NCI-H748 (cell line): ENCODE measurements at regions not wholly inside any gene's neighbourhood (a gene's known extent, or its start where the extent isn't known, plus 50 kb on each side); places are given as distances from the start of the nearest gene placed in this dataset.

Experiments used
- DNase-seq: peaks from one replicate; lab custom pipeline; 2025; ENCODE audit not compliant: unreplicated experiment; lab: John Stamatoyannopoulos, UW

DNA sequence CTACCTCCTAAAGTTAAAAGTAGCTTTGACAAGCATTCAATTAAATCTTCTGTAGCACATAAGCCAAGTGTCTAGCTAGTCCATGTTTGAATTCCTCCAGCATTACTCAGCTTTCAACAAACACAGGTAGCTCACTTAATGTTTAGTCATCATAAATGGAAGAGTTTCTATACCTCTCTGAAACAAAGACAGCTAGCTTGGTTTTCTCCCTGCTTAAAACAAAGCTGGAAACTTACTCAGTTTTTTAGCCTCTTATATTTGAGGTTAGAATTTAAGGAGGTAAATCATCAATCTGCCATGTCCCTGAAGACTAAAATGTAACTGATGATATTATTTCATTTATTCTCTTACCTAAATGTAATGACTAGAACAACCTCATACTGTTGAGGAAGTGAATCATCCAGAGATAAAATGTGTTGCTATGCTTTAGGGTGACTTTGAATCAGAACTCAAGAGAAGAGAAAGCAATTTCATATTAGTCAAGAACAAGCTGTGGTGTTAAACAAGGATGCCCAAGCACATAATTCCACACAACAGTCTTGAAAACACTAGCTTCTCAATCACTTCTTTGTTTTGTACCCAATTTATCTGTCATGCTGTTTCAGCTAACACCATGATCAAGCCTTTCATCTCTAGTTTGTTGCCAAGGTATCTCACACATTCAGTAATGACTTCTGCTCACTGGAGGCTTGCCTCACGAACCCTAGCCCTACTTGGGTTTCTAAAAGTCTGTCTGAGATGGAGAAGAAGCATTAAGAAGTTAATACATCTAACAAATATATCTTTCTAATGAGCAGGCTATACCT is 251.9 kb downstream of the EPM2A start:
- DNase-seq: no peak

DNA sequence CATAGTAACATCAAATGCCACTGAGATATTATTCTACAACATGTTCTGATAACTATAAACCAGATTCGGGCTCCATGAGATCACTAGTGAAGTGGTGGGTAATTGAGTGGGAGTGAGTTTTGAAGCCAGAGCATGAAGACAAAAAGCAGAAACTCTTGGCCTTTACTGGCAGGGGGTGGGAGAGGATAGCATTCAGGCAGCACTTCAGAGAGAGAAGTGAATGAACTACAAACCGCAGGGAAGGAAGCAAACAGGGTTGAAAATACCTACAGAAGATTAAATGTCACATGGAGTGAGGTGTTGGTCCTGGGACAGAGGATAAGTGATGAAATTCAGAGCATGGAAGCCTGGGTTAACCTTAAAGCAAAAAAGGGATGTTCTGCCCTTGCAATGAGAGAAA is 250.0 kb downstream of the EPM2A start:
- no peak for DNase-seq

DNA sequence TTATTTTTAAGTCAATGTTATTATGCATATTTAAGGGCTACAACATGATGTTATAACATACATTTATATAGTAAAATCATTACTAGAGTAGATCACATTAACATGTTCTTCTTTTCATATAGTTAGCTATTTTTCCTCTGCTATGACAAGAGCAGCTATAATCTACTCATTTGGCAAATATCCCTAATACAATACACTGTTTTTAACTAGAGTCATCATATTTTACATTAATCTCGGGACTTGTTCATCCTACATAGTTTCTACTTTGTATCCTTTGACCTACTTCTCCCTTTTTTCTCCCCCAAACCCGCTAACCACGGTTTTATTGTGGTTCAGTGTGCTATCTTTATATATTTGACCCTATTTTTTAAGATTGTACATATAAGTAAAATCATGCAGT is 249.0 kb downstream of the EPM2A start:
- DNase-seq: no peak

DNA sequence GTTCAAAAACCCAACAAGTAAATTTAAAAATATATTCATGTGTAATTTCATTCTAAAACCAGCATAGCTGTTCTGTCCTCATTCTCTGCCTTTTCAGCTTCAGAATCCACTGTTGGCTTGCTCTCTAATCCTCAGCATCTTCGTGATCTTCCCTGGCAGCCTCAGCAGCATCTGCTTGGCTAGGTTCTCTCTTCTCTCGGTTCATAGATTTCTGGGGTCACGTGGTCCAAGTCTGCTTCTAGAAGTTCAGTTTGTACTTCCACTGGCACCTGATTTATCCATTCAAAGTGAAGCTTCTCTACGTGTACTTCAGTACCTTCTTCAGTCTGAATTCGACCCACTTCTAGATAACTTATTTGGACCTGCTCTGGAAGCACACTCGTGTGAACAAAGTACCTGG is 245.7 kb downstream of the EPM2A start:
- no peak for DNase-seq

DNA sequence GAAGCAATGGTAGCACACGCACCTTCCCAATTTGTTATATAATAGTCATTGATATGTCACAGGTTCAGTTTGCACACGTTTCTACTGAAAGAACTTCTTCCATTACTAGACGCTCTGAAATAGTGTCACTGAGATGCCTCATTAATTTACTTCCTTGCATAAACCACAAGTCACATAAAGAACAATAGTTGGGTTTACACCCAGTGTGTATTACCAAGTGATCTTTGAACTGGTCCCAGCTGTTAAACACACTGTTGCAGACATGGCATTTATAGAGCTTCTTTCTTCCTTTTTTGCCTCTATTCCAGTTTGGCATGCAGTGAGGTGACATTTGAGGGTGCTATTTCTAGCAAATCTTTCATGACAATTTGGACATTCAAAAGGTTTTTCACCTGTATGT is 245.3 kb downstream of the EPM2A start:
- DNase-seq: no peak

DNA sequence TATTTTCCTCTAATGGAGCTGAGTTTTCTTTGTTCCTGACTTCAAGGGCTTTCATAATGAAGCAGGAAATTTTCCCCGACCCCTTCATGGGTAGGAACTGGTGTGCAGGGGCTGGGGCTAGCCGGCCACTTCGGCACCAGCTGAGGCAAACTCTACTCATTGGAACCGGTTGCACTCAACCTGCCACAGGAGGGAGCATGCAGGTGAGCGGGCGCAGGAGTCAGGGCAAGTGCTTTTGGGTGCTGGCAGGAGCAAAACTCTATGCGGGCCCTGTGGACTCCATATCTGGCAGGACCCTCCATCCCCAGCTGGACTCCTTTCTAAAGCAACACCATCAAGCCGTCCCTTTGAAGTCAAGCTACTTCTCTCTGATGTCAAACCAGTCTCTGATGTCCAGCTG is 244.2 kb downstream of the EPM2A start:
- DNase-seq: no peak

DNA sequence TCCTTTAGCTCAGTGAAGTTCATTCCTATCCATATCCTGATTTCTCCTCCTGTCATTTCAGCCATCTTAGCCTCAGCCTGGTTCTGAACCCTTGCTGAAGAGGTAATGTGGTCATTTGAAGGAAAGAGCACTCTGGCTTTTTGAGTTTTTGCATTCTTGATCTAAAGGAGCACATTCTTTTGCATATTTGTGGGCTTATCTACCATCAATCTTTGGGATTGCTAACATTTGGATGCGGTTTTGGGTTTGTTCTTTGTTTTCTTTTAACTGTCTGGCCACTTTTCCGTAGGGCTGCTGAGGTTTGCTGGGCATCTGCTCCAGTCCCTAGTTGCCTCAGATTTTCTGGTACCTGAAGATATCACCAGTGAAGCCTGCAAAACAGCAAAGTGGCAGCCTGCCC is 238.3 kb downstream of the EPM2A start:
- no peak for DNase-seq

DNA sequence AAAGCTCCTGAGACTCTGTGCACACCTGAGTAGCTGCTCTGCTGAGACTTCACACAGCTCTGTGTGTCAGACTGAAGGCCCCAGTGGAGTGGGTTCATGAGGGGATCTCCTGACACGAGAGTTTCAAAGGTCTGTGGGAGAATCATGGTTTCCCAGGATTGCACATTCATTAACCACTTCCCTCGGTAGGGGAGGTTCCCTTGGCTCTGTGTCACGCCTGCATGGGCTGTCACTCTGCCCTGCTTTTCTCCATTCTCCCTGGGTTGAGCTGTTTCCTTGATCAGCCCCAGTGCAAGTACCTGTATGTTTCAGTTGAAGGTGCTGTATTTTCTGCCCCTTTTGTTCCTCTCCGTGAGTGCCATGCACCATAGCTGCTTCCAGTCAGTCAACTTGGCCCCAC is 236.9 kb downstream of the EPM2A start:
- no peak for DNase-seq

DNA sequence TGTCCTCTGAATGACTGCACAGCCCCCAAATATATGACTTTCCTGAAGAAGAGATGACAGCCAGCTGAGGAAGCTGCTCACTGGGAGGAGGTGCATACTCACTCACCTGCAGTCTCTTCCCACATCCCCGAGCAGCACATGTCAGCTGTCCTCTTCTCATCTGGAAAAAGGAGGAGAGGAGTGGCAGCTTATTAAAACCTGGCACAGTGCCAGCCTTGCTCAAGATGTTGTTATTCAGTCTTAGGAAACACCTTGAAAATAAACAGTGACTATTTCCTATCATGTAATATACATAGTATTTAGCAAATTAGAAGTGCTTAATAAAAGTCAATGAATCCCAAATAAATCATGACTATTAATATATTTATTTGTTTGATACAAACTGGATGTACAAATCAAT is 232.9 kb downstream of the EPM2A start:
- DNase-seq: peak; percentile 70

DNA sequence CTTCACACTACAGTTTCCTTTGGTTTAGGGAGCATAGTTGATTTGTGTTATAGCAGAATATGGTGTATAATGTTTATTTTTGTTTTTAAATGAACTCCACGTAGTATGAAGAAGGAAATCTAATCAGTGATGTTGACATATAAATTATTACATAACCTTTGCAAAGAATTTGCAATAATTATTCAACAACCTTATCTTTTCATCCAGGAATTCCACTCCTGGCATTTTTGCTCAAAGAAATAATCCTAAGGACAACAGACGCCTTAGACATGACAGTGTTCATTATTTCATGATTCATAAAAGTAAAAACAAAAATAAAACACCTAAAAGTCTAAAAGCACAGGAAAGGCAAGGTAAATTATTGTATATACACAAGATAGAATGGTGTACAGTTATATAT is 229.2 kb downstream of the EPM2A start:
- no peak for DNase-seq

DNA sequence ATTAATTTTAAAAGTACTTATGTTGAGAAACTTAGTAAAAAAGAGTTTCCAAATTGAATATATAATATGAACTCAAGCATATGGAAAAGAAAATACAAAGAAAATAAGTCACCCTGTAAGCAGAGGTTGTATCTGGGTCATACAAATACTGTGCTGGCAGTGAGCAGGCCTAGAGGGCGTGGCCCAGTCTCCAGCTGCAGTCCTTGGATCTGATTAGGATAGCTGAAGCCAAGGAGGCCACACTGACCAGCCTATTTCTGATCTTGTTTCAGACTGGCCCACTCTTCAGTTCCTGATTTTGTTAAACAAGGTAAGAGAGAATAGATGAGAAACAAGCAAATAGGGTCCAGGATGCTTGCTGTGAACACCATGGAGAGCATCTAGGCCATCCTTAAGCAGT is 228.8 kb downstream of the EPM2A start:
- no peak for DNase-seq

DNA sequence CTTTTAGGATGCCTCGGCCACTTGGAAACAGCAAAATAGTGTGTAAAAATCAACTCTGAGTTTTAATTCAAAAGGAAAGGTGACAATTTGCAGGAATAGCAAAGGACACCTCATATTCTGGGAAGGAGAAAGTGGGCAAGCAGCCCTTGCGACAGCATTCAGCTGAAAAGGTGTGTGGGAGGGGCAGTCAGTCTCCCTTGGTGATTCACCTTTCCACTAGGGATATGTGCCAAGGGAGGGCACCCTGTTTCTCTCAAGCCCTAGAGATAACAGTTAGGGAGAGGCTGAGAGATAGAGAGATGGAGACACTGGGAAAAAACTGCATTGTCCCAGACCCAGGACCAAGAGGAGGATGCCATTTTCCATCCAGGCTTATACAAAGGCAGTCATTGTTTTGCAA is 228.1 kb downstream of the EPM2A start:
- no peak for DNase-seq

DNA sequence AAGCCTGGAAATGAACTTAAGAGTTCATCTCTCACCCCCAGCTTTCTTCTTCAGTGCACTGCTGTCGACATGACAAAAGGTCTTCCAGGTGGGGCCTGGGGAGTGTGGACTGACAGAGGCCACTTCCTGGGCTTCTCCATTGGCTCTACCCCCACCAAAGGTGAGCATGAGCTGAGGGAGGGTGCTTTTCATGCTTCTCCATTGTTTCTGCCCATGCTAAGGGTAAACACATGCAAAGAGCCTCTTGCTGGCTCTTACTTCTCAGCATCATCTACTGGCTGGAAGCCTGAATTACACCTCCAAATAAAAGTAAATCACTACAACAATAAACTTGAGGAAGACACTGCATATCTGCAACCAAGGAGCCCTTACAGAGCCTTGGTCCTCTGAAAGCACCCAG is 227.2 kb downstream of the EPM2A start:
- peak; percentile 12 for DNase-seq

DNA sequence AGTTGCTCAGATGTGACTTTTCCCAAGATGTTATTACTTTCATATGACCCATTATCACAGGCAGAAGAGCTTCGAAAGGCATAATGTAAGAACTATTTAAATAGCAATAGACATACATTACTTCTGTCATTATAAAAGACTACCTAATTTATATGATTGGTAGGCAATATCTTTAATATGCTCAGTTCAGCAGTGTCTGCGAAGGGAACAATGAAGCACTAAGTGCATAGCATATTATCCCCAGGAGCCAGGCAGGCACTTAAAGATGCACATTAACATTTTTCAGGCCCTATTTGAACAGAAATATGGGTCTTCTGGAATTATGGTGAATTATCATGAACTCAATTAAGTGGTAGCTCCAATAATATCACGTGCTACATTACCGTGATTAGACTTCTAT is 217.8 kb downstream of the EPM2A start:
- no peak for DNase-seq

DNA sequence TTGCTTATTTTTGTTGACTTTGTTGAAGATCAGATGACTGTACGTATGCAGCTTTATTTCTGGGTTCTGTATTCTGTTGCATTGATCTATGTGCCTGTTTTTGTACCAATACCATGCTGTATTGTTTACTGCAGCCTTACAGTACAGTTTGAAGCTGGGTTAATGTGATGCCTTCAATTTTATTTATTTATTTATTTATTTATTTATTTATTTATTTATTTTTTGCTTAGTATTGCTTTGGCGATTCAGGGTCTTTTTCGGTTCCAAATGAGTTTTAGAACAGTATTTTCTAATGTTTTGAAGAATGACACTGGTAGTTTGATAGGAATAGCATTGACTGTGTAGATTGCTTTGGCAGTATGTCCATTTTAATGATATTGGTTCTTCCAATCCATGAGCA is 210.3 kb downstream of the EPM2A start:
- DNase-seq: no peak

DNA sequence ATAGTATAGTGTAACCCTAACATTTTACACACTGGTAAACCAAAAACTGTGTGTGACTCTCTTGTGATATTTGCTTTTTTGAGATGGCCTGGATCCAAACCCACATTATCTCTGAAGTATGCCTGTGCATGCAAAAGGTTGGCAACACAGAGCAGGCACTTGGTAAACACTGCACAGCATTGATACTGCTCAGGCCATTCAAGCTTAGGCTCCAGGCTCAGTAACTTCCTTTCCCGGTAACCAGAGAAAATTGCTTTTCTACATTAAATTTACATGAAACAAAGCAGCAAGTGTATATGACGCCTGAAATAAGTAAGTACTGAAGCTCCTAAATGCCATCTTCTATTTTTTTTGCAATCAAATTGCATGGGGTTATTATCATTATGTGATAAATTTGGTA is 205.7 kb downstream of the EPM2A start:
- DNase-seq: peak; percentile 64

DNA sequence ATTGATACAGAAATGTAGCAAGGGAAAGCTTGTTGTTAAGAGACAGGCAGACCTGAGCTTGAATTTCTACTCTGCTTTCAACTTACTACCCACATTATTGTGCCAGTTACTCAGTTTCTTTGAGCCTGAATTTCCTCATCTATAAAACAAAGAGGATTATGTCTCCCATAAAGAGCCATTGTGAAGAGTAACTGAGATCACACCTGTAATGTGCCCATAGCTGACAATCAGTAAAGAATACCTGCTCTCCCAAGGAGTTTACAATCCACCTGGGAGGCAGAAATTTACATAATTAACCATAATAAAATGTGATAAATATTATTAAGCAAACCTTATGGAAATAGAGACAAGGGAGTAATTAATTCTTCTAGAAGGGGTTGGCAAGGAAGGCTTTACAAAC is 204.9 kb downstream of the EPM2A start:
- peak; percentile 45 for DNase-seq

DNA sequence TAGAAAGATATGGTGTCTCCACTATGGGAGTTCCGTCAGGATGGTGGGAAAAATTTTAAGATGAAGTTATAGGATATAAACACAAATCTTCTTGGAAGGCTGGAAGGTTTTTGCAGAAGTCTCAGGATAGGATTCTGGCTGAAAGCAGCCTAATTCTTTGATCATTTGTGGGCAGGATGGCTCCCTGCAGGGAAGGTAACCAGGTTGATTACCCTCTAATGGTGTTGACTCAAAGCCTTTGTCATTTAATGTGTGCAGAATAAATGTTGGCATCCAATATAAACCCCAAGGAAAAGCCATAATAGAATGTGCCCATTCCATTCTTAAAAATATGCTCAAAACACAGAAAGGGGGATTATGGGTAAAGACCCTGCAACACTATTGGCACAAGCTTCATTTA is 204.3 kb downstream of the EPM2A start:
- peak; percentile 90 for DNase-seq

DNA sequence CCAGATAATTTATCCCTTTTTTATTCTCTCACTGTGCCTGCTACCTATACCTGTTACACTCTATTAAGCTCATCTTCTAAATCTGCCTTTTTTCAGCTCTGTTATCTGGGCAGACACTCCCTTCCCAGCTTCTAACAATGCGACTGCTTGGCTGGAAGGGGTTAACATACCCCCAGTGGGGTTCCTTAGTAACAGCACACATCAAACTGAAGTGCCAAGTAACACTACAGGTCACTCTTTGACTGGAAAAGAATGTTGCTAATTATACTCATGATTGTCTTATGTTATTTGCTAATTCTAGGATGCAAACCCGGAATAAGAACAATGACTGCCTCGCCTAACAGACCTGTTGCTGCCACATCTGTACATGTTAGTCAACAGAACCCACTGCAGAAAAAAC is 203.5 kb downstream of the EPM2A start:
- DNase-seq: peak; percentile 73

DNA sequence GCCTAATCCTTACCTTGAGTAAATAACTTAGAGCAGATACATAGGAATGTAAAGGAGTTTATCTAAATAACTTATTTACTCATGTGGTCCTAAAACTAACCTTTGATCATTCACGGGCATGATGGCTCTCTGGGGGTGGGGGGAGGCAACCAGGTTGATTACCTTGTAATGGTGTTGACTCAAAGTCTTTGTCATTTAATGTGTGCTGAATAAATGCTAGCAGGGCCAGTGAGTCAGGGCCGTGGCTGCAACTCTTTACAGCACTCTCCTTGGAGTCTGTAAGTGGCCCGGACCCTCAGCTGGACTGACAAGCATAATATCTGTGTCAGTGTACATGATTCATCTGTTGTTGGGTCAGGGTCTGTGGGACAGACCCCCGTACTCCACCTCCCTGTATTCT is 203.0 kb downstream of the EPM2A start:
- DNase-seq: peak; percentile 57

DNA sequence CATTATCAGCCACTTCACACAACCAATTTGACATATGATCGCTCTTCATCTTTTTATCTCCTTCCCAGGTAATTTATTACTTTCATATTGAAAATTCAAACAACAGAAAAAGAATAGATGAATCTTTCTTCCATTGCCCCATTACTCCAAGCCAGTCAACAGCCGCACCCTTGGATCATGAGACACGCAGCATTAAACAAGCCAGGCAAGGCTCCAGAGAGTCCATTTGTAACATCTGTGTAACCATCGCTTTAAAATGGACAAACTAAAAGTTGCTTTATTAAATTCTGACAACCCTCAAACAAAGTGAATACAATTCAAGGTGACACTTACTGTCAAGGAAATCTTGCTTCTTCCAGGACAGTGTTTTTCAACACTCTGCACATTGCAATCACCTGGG is 200.3 kb downstream of the EPM2A start:
- DNase-seq: peak; percentile 90

DNA sequence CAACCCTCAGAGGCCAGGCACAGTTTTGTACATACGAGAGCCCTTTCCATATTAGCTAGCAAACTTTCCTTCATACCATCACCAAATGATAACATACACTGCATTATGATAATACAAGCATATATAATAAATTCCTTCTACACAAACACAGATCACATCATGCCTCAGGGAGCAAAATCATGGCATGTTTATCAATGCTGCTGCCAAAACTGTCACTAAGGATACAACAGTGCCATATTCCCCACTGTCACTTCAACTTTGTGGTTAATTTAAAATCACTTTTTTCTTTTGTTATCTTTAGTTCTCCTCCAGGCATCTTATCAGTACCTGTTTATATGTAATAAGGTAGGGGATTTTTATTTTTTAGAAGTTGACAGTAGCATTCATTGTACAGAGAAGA is 196.3 kb downstream of the EPM2A start:
- DNase-seq: no peak

DNA sequence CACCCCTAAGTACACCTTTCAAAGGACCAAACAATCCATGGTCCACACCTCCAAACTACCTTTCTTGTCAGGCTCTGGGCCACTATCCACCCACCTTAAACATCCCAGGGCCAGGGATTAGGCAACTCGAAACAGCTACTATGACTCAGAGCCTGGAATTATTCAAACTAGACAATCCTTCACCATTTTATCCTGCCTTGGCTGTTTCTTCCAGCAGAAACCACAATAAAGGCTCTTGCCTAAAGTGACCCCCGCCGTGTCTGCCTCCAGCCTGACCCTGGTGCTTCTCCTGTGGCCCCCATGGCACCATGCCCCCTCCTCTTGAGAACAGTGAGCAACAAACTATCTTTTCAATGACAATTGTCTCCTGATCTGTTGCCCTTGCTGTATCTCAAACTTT is 195.5 kb downstream of the EPM2A start:
- DNase-seq: no peak
